HepG2 (cell line): ENCODE measurements at regions not wholly inside any gene's neighbourhood (a gene's known extent, or its start where the extent isn't known, plus 50 kb on each side); places are given as distances from the start of the nearest gene placed in this dataset.

ENCODE experiments used
- ATAC-seq: fragments of 200-7000 bp; cut with Tn5 transposase; 3 replicates; pipeline ENCODE4 v1.9.1; 2020; ENCODE audit warnings: mild to moderate bottlenecking, moderate library complexity
- BruUV-seq: library from RNA; stranded (reverse); fragments of 400-500 nt; replicated peaks from 2 replicates; lab custom pipeline; 2021; lab: Mats Ljungman, UMichigan
- CTCF ChIA-PET: fragments of 300-600 bp; formaldehyde crosslinking; extraction: SDS; loops from one replicate; lab custom pipeline; 2021; ENCODE audit warnings: low total read pairs, inconsistent platforms, low intra/inter-chr PET ratio; lab: Yijun Ruan, JAX
- POLR2A ChIA-PET: fragments of 350-600 bp; sonication (Branson Sonifier 250); formaldehyde crosslinking; loops from one replicate; lab custom pipeline; 2020; ENCODE audit warnings: antibody characterized with exemption, inconsistent platforms; lab: Yijun Ruan, JAX
- DNase-seq: peaks from one replicate; pipeline ENCODE4 v3.0.0-alpha.2; 2015; ENCODE audit warnings: low spot score
- FAIRE-seq: peaks from 3 replicates; lab custom pipeline; 2011; peaks lifted over from hg19 to GRCh38; lab: Jason Lieb, UNC
- H2AFZ ChIP-seq: one replicate; pipeline ENCODE4 v1.6.1; 2011; ENCODE audit warnings: low read length, inconsistent platforms
- H3K27ac ChIP-seq: fragments of 300-600 bp; 3 replicates; pipeline ENCODE4 v1.8.0; 2011; ENCODE audit warnings: mixed run types, mild to moderate bottlenecking, mixed read lengths, low read length, inconsistent platforms; ENCODE audit not compliant: insufficient read depth; ENCODE audit errors: extremely low read length
- H3K27me3 ChIP-seq, 2 experiments: fragments of 200-600 bp in 1 of 2; 2 replicates in 1 of 2; 3 replicates in 1 of 2; pipeline versions ENCODE4 v1.6.0 to v1.8.0; 2011; ENCODE audit warnings: low read length in 2 of 2, mild to moderate bottlenecking in 2 of 2, moderate library complexity in 2 of 2, inconsistent platforms in 1 of 2; ENCODE audit not compliant: insufficient read depth in 2 of 2, control insufficient read depth in 1 of 2
- H3K36me3 ChIP-seq, 2 experiments: fragments of 200-600 bp in 1 of 2; replicated peaks in 1 of 2; 2 replicates in 1 of 2; 3 replicates in 1 of 2; pipeline versions ENCODE4 v1.5.1 to v1.8.0; 2011; ENCODE audit warnings: low read length in 2 of 2, inconsistent platforms in 1 of 2; ENCODE audit not compliant: insufficient read depth in 2 of 2, control insufficient read depth in 1 of 2
- H3K4me1 ChIP-seq: 2 replicates; pipeline ENCODE4 v1.5.1; 2012; ENCODE audit warnings: low read length, inconsistent platforms; ENCODE audit not compliant: insufficient read depth
- H3K4me2 ChIP-seq: 2 replicates; pipeline ENCODE4 v1.6.0; 2011; ENCODE audit warnings: low read depth, low read length, inconsistent platforms
- H3K4me3 ChIP-seq, 3 experiments: fragments of 200-600 bp in 1 of 3; sonication (generic), shearing (Covaris generic) in 1 of 3; replicated peaks in 1 of 3; 2 replicates each; pipeline ENCODE4 v1.5.1; 2011 to 2016; ENCODE audit warnings: low read length in 3 of 3, inconsistent platforms in 2 of 3, low read depth in 2 of 3, mild to moderate bottlenecking in 2 of 3, control low read depth in 1 of 3, mixed read lengths in 1 of 3; ENCODE audit not compliant: insufficient read depth in 1 of 3
- H3K79me2 ChIP-seq: one replicate; pipeline ENCODE4 v1.6.1; 2011; ENCODE audit warnings: low read length, inconsistent platforms; ENCODE audit not compliant: insufficient read depth
- H3K9ac ChIP-seq: 2 replicates; pipeline ENCODE4 v1.6.0; 2011; ENCODE audit warnings: mild to moderate bottlenecking, low read depth, low read length, inconsistent platforms; ENCODE audit not compliant: insufficient read depth
- H3K9me3 ChIP-seq: 2 replicates; pipeline ENCODE4 v1.5.1; 2012; ENCODE audit warnings: mild to moderate bottlenecking, low read length
- H4K20me1 ChIP-seq: 2 replicates; pipeline ENCODE4 v1.6.0; 2011; ENCODE audit warnings: inconsistent platforms, mild to moderate bottlenecking, low read length, moderate library complexity; ENCODE audit not compliant: insufficient read depth
- ATM ChIP-seq: fragments of 450-650 bp; IDR thresholded peaks from 2 replicates; pipeline ENCODE4 v1.7.1; 2017; ENCODE audit warnings: mild to moderate bottlenecking, borderline replicate concordance
- BRD4 ChIP-seq: sonication (generic); formaldehyde crosslinking; IDR thresholded peaks from 2 replicates; pipeline ENCODE4 v1.4.0; 2020; ENCODE audit warnings: missing genetic modification reagents
- FOXA3 ChIP-seq: IDR thresholded peaks from 2 replicates; pipeline ENCODE4 v1.6.1; 2016; ENCODE audit warnings: missing genetic modification reagents, missing compliant biosample characterization
- GLMP ChIP-seq: sonication (generic); formaldehyde crosslinking; IDR thresholded peaks from 2 replicates; pipeline ENCODE4 v1.9.0; 2021; ENCODE audit warnings: missing genetic modification reagents, mild to moderate bottlenecking, borderline replicate concordance
- GRHL1 ChIP-seq: sonication (generic); formaldehyde crosslinking; conservative IDR thresholded peaks from 2 replicates; pipeline ENCODE4 v1.8.0; 2022; ENCODE audit warnings: missing genetic modification reagents
- JUN ChIP-seq: sonication (generic); formaldehyde crosslinking; IDR thresholded peaks from 2 replicates; pipeline ENCODE4 v1.4.0; 2020; ENCODE audit warnings: mild to moderate bottlenecking, missing genetic modification reagents
- MXI1 ChIP-seq: IDR thresholded peaks from 3 replicates; pipeline ENCODE4 v1.6.1; 2012; ENCODE audit warnings: low read depth, low read length, inconsistent platforms, borderline replicate concordance
- ZBED4 ChIP-seq: sonication (generic); formaldehyde crosslinking; IDR thresholded peaks from 2 replicates; pipeline ENCODE4 v1.4.0; 2020; ENCODE audit warnings: missing genetic modification reagents, borderline replicate concordance
- ZNF224 ChIP-seq: sonication (generic); formaldehyde crosslinking; IDR thresholded peaks from 2 replicates; pipeline ENCODE4 v1.5.0; 2020; ENCODE audit warnings: mild to moderate bottlenecking, missing genetic modification reagents
- ZNF33B ChIP-seq: sonication (generic); formaldehyde crosslinking; IDR thresholded peaks from 2 replicates; pipeline ENCODE4 v1.5.1; 2020; ENCODE audit warnings: mild to moderate bottlenecking, missing genetic modification reagents
- ZNF530 ChIP-seq: sonication (generic); formaldehyde crosslinking; IDR thresholded peaks from 2 replicates; pipeline ENCODE4 v1.5.0; 2020; ENCODE audit warnings: low read depth, mild to moderate bottlenecking, missing genetic modification reagents
- ZNF761 ChIP-seq: sonication (generic); formaldehyde crosslinking; conservative IDR thresholded peaks from 2 replicates; pipeline ENCODE4 v1.4.0; 2020; ENCODE audit warnings: mild to moderate bottlenecking, missing genetic modification reagents
- WGBS: methylation state at CpG from one replicate; pipeline ENCODE4 v1.1.6; 2017; ENCODE audit warnings: low lambda C conversion rate; 5-methylcytosine and 5-hydroxymethylcytosine counted together
- in situ Hi-C: cut with HindIII; loops from 2 replicates; pipeline ENCODE4 v1.10.0; 2017; ENCODE audit warnings: low pct_unique_long_range_greater_than_20kb; ENCODE audit not compliant: extremely low pct_ligation_motif_present
- intact Hi-C: fragments of 100-400 bp; cut with micrococcal nuclease; formaldehyde crosslinking; loops from one replicate; pipeline ENCODE4 v1.10.0; 2022; ENCODE audit not compliant: unreplicated experiment

- DNase-seq (no peak), ATAC-seq (no peak), FAIRE-seq (no peak)
- no peaks in the 10 kb centered on the region for H3K79me2 ChIP-seq
- H3K36me3 ChIP-seq = no peaks in the 10 kb centered on the region
- no peak overlapping the region for H3K9ac ChIP-seq
- no peaks in the 10 kb centered on the region for H4K20me1 ChIP-seq
- no peak overlapping the region for H3K4me3 ChIP-seq
- in situ Hi-C loops = loop anchor here (10.0 to 25.0 kb wide), 2 partner anchors 535 to 1403 kb away; no protein-coding TSS in a partner anchor
- H3K4me2 ChIP-seq = no peak overlapping the region
- no peak overlapping the region for H3K27ac ChIP-seq
- H3K4me1 ChIP-seq = no peaks in the 10 kb centered on the region
- intact Hi-C loops = no loop called here
- ChIA-PET POLR2A (no interaction called here), CTCF (no interaction called here)
- TF ChIP-seq ATM (no peak), GLMP (no peak), ZNF224 (CRISPR knock-in tag) (no peak), ZNF33B (CRISPR knock-in tag) (no peak)
- BruUV-seq = no TSS peak
- peaks cover 2 to 30% of the 10 kb centered on the region in 2 experiments; a peak in 3 of 5 replicates for H3K27me3 ChIP-seq
- no peak overlapping the region for H2AFZ ChIP-seq
- WGBS = 19% methylated on average over 9 of the region's 9 CpGs
- no peaks in the 10 kb centered on the region for H3K9me3 ChIP-seq
These were observed 319.1 kb upstream of the IRX4 start for GRCh38 chr5:2201832-2202231.

- Histone ChIP-seq H3K27me3 (peaks cover 2 to 30% of the 10 kb centered on the region in 2 experiments; a peak in 3 of 5 replicates), H3K4me3 (no peak overlapping the region), H2AFZ (no peak overlapping the region), H3K4me1 (no peaks in the 10 kb centered on the region), H4K20me1 (no peaks in the 10 kb centered on the region), H3K27ac (no peak overlapping the region), H3K9me3 (no peaks in the 10 kb centered on the region), H3K4me2 (no peak overlapping the region), H3K79me2 (no peaks in the 10 kb centered on the region), H3K36me3 (no peaks in the 10 kb centered on the region), H3K9ac (no peak overlapping the region)
- under 1% methylated on average over 2 of the region's 2 CpGs for WGBS
- no TSS peak for BruUV-seq
- DNase-seq (no peak), FAIRE-seq (no peak), ATAC-seq (no peak)
- ChIA-PET CTCF (no interaction called here), POLR2A (no interaction called here)
- intact Hi-C loops (no loop called here), in situ Hi-C loops (loop anchor here (10.0 to 25.0 kb wide), 2 partner anchors 536 to 1403 kb away; no protein-coding TSS in a partner anchor)
- TF ChIP-seq ZNF224 (CRISPR knock-in tag) (no peak), ZBED4 (CRISPR knock-in tag) (no peak), GRHL1 (CRISPR knock-in tag) (no peak), JUN (CRISPR knock-in tag) (no peak), ZNF761 (CRISPR knock-in tag) (no peak), FOXA3 (CRISPR knock-in tag) (no peak), MXI1 (no peak), BRD4 (CRISPR knock-in tag) (no peak), ZNF530 (CRISPR knock-in tag) (no peak)
These were observed 318.7 kb upstream of the IRX4 start for GRCh38 chr5:2201421-2201820.
